HFFc6 (cell line): ENCODE measurements at regions not wholly inside any gene's neighbourhood (a gene's known extent, or its start where the extent isn't known, plus 50 kb on each side); places are given as distances from the start of the nearest gene placed in this dataset.

Source experiments
- DNase-seq: peaks from one replicate; pipeline ENCODE4 v3.0.0-alpha.2; 2018
- H3K27ac Mint-ChIP-seq: 2 replicates; pipeline ENCODE4 v1.8.0; 2020; ENCODE audit warnings: mild to moderate bottlenecking, mixed read lengths
- H3K27me3 Mint-ChIP-seq: 2 replicates; pipeline ENCODE4 v1.8.0; 2021; ENCODE audit warnings: mild to moderate bottlenecking, moderate library complexity, mixed read lengths; ENCODE audit not compliant: insufficient read depth
- H3K36me3 Mint-ChIP-seq: 2 replicates; pipeline ENCODE4 v1.8.0; 2021; ENCODE audit warnings: low read depth, mixed read lengths
- H3K4me1 Mint-ChIP-seq: 2 replicates; pipeline ENCODE4 v1.8.0; 2020; ENCODE audit warnings: low read depth, mixed read lengths
- H3K4me3 Mint-ChIP-seq: 2 replicates; pipeline ENCODE4 v1.8.0; 2020; ENCODE audit warnings: mild to moderate bottlenecking, moderate library complexity, mixed read lengths
- H3K9me3 Mint-ChIP-seq: 2 replicates; pipeline ENCODE4 v1.8.0; 2020; ENCODE audit warnings: mild to moderate bottlenecking, mixed read lengths
- CTCF ChIP-seq: fragments of 200-600 bp; sonication (generic); IDR thresholded peaks from 2 replicates; pipeline ENCODE4 v1.5.0; 2021; ENCODE audit warnings: antibody characterized with exemption, mild to moderate bottlenecking

GRCh38 chr5:32501071-32502002 is 56.8 kb upstream of the ZFR start:
- H3K4me1 Mint-ChIP-seq: peaks cover 30% of the 10 kb centered on the region
- H3K9me3 Mint-ChIP-seq: no peaks in the 10 kb centered on the region
- H3K36me3 Mint-ChIP-seq: no peaks in the 10 kb centered on the region
- TF ChIP-seq CTCF: no peak
- H3K4me3 Mint-ChIP-seq: no peak overlapping the region
- H3K27me3 Mint-ChIP-seq: peaks cover 10% of the 10 kb centered on the region
- DNase-seq: no peak
- H3K27ac Mint-ChIP-seq: no peak overlapping the region

- Mint-ChIP-seq H3K4me3 (no peak overlapping the region), H3K27me3 (peaks cover 10% of the 10 kb centered on the region), H3K4me1 (peaks cover 19% of the 10 kb centered on the region), H3K27ac (no peak overlapping the region), H3K9me3 (no peaks in the 10 kb centered on the region), H3K36me3 (no peaks in the 10 kb centered on the region)
- no peak for TF ChIP-seq CTCF
- DNase-seq: no peak
Observed at GRCh38 chr5:32500181-32500580, 55.6 kb upstream of the ZFR start.

DNA sequence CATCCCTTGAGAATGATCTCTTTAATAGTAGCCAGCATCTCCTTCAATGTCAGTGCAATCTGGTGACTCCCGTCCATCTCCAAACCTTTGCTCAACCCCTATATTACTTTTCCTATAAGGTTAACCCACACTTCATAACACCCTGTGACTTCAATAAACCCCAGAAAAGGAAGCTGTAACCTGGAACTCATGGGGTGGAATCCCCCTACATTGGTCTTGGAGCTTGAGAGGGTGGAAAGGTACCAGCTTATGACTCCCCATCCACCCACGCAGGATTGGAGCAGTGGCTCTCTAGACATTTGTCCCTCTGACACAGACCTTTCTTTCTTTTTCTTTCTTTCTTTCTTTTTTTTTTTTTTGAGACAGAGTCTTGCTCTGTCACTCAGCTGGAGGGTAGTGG is 54.7 kb upstream of the ZFR start:
- Mint-ChIP-seq H3K27me3 (peaks cover 10% of the 10 kb centered on the region), H3K9me3 (no peaks in the 10 kb centered on the region), H3K27ac (no peak overlapping the region), H3K4me1 (peaks cover 10% of the 10 kb centered on the region), H3K4me3 (no peak overlapping the region), H3K36me3 (no peaks in the 10 kb centered on the region)
- TF ChIP-seq CTCF: no peak
- DNase-seq: no peak

- Mint-ChIP-seq H3K36me3 (no peaks in the 10 kb centered on the region), H3K4me3 (no peak overlapping the region), H3K9me3 (no peaks in the 10 kb centered on the region), H3K27ac (no peak overlapping the region), H3K27me3 (peaks cover 10% of the 10 kb centered on the region), H3K4me1 (peaks cover 8% of the 10 kb centered on the region)
- no peak for DNase-seq
- no peak for TF ChIP-seq CTCF
Observed at GRCh38 chr5:32498484-32498883, 53.9 kb upstream of the ZFR start.

DNA sequence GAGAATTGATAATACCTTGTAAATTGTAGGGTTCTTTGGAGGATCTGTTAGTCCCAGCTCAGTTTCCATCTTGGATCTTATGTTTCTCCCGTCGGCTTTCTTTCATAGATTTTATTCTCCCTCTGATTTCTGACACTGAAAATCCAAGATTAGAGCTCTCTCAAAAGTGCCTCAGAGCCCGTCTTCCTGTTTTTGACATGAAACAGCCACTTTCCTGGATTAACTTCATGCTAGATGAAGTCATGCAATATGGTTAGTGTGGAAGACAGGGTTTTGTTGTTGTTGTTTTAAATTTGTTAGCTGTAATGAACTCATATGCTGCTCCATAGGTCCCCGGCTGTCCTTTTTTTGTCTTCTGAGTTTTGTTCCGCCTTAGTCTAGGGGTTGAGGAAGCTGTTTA is 51.6 kb upstream of the ZFR start:
- no peak overlapping the region for H3K4me3 Mint-ChIP-seq
- no peaks in the 10 kb centered on the region for H3K9me3 Mint-ChIP-seq
- no peaks in the 10 kb centered on the region for H3K36me3 Mint-ChIP-seq
- H3K27me3 Mint-ChIP-seq: peaks cover 6% of the 10 kb centered on the region
- H3K4me1 Mint-ChIP-seq: peaks cover 8% of the 10 kb centered on the region
- no peak for DNase-seq
- TF ChIP-seq CTCF: no peak
- H3K27ac Mint-ChIP-seq: no peak overlapping the region
